Esophagus squamous epithelium (tissue), 5 donors: ENCODE measurements at regions not wholly inside any gene's neighbourhood (a gene's known extent, or its start where the extent isn't known, plus 50 kb on each side); places are given as distances from the start of the nearest gene placed in this dataset.
"Not testable (repeated sequence)": the region's sequence is repeated elsewhere in the genome, so short reads cannot be mapped to it uniquely, and the experiment has no call there.

ENCODE experiments used
- DNase-seq: peaks from one replicate; lab custom pipeline; 2025; lab: John Stamatoyannopoulos, UW
- H3K27ac ChIP-seq, 4 donors: fragments of 200-600 bp; sonication (generic); one replicate each; pipeline ENCODE4 v1.5.1; 2016 to 2019; ENCODE audit warnings: mild to moderate bottlenecking in 1 of 4
- H3K27me3 ChIP-seq, 4 donors: fragments of 200-600 bp; sonication (generic); 1 replicate in 3 of 4; 2 replicates in 1 of 4; pipeline versions ENCODE4 v1.5.1 to v1.6.0; 2017 to 2021; ENCODE audit warnings: antibody characterized with exemption in 1 of 4
- H3K36me3 ChIP-seq, 3 donors: fragments of 200-600 bp; sonication (generic); one replicate each; pipeline ENCODE4 v1.5.1; 2016 to 2019
- H3K4me1 ChIP-seq, 3 donors: fragments of 200-600 bp; sonication (generic); one replicate each; pipeline ENCODE4 v1.5.1; 2017 to 2019
- H3K4me3 ChIP-seq, 4 donors: fragments of 200-600 bp; sonication (generic); 1 replicate in 3 of 4; 2 replicates in 1 of 4; pipeline ENCODE4 v1.5.1; 2016 to 2019; ENCODE audit warnings: mild to moderate bottlenecking in 2 of 4, moderate library complexity in 1 of 4
- H3K9me3 ChIP-seq, 3 donors: fragments of 200-600 bp; sonication (generic); one replicate each; pipeline ENCODE4 v1.5.1; 2016 to 2019
- POLR2A ChIP-seq, 4 donors: fragments of 450-650 bp; IDR thresholded peaks; one replicate each; pipeline ENCODE4 v1.6.1; 2017; ENCODE audit warnings: antibody characterized with exemption in 4 of 4, mild to moderate bottlenecking in 4 of 4, moderate library complexity in 3 of 4
- WGBS, 2 donors: methylation state at CpG; one replicate each; pipeline ENCODE4 v1.1.5; 2018; 5-methylcytosine and 5-hydroxymethylcytosine counted together
- intact Hi-C: fragments of 100-400 bp; cut with DNase I; formaldehyde crosslinking; loops from one replicate; pipeline ENCODE4 v1.15.0; 2022
- TF ChIP-seq, protein P1 (sequence below), 6 experiments: fragments of 450-650 bp in 4 of 6; fragments of 200-600 bp in 2 of 6; sonication (generic) in 2 of 6; IDR thresholded peaks; one replicate each; pipeline ENCODE4 v1.5.1; 2016 to 2019; ENCODE audit warnings: antibody characterized with exemption in 6 of 6, mild to moderate bottlenecking in 4 of 6, moderate library complexity in 4 of 6
- donor health status: DM: yes; HTN: yes; CAD: no.

DNA sequence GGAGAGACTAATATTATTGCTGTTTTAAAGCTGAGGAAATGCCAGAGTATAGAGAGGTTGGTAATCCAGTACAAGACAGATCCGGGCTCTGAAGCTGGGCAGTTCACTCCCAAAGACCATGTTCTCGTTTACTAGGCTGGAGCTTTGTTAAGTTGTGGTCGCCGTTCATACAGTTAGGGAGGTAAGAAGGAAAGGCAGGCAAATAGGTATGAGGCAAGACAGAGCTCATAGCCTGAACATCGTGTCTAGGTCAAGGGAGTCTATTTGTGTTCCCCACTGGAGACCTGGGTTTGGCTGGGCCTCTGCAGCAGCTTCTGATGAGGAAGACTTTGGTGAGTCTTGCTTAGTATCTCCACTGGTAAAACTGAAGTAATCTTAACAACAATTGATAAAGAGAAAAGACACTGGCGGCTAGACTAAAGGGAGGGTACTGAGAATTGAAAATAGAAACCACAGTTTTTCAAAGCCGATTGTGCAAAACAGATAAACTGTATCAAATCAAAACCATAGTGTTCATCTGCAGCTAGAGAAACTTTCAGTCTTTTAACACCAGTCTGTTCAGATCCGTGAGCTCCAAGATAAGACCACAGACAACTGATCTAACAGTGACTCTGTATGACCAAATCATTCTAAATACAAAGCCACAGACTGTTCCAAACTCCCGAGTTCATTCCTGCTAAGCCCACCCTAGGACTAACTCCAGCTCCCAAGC, 217.0 kb upstream of the FAM78B start:
- H3K27ac ChIP-seq, result no peak overlapping the region
- TF ChIP-seq, protein P1, sequence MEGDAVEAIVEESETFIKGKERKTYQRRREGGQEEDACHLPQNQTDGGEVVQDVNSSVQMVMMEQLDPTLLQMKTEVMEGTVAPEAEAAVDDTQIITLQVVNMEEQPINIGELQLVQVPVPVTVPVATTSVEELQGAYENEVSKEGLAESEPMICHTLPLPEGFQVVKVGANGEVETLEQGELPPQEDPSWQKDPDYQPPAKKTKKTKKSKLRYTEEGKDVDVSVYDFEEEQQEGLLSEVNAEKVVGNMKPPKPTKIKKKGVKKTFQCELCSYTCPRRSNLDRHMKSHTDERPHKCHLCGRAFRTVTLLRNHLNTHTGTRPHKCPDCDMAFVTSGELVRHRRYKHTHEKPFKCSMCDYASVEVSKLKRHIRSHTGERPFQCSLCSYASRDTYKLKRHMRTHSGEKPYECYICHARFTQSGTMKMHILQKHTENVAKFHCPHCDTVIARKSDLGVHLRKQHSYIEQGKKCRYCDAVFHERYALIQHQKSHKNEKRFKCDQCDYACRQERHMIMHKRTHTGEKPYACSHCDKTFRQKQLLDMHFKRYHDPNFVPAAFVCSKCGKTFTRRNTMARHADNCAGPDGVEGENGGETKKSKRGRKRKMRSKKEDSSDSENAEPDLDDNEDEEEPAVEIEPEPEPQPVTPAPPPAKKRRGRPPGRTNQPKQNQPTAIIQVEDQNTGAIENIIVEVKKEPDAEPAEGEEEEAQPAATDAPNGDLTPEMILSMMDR (IDR thresholded peaks at IDR 0.05), result no peak
- no peak for TF ChIP-seq POLR2A (IDR thresholded peaks at IDR 0.05)
- no peaks in the 10 kb centered on the region for H3K4me1 ChIP-seq
- 55 to 57% methylated on average over 9 of the region's 9 CpGs for WGBS, 2 donors
- no peak for DNase-seq
- no peaks in the 10 kb centered on the region for H3K36me3 ChIP-seq
- intact Hi-C loops, result no loop called here
- H3K4me3 ChIP-seq, result no peak overlapping the region
- no peaks in the 10 kb centered on the region for H3K27me3 ChIP-seq
- H3K9me3 ChIP-seq, result no peaks in the 10 kb centered on the region

DNA sequence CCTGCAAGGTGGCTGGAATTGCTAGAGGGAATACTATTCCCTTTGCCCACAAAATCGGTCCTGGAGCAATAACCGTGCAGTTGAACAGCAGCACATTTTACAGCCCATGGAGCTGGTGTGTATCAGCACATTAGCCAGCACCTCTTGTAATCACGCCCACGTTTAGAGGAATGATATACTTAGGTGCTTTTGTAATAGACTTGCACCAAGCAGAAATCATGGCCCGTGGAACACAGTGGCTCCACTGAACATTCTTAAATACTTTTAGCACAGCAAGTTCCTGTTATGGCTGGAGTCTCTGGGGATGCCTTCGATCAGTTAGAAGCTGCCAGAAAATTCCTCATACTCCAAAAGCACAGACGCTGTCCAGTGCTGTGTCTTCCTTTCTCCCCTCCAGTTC, 218.1 kb upstream of the FAM78B start:
- H3K36me3 ChIP-seq, result no peaks in the 10 kb centered on the region
- 52 to 68% methylated on average over 5 to 7 of the region's 7 CpGs for WGBS, 2 donors
- no peaks in the 10 kb centered on the region for H3K9me3 ChIP-seq
- DNase-seq, result no peak
- TF ChIP-seq, protein P1 (IDR thresholded peaks at IDR 0.05), result no peak
- TF ChIP-seq POLR2A (IDR thresholded peaks at IDR 0.05), result no peak
- intact Hi-C loops, result no loop called here
- H3K4me3 ChIP-seq, result no peak overlapping the region
- no peak overlapping the region for H3K27ac ChIP-seq
- no peaks in the 10 kb centered on the region for H3K27me3 ChIP-seq
- H3K4me1 ChIP-seq, result no peaks in the 10 kb centered on the region

DNA sequence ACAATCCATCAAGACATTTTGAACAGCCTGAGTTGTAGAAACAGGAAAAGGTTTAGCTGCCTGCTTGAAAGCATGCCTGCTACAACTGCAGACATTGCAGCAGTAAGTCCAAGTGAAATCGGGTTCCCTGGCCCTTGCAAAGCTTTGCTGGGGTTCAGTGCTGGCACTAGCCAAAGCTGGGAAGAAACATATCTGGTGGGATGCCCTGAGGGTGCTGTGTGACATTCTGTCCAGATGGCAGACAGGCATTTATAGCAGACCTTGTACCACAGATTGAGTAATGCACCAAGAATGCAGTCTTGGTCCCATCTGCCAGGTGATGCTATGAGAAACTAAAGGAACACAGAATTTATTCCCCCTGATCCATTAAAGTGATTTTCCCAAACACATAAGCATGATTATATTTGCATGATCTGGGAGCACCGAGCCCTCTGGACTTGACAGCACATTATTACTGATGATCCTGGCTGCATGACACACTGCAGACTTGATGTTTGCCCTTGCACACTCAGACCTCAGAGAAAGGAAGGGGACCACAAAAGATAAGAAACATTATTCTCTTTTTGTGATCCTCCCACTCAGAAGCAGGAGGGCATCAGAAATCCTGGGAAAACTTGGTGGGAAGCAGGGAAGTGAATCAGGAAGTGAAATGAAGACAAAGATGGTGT, 223.7 kb upstream of the FAM78B start:
- H3K4me1 ChIP-seq, result no peaks in the 10 kb centered on the region
- WGBS, 2 donors, result 26 to 40% methylated on average over 2 of the region's 2 CpGs
- H3K9me3 ChIP-seq, result no peaks in the 10 kb centered on the region
- no peak overlapping the region for H3K27ac ChIP-seq
- H3K4me3 ChIP-seq, result no peak overlapping the region
- TF ChIP-seq POLR2A (IDR thresholded peaks at IDR 0.05), result no peak
- TF ChIP-seq, protein P1 (IDR thresholded peaks at IDR 0.05), result no peak
- DNase-seq, result no peak
- H3K36me3 ChIP-seq, result no peaks in the 10 kb centered on the region
- no peaks in the 10 kb centered on the region for H3K27me3 ChIP-seq
- intact Hi-C loops, result no loop called here

DNA sequence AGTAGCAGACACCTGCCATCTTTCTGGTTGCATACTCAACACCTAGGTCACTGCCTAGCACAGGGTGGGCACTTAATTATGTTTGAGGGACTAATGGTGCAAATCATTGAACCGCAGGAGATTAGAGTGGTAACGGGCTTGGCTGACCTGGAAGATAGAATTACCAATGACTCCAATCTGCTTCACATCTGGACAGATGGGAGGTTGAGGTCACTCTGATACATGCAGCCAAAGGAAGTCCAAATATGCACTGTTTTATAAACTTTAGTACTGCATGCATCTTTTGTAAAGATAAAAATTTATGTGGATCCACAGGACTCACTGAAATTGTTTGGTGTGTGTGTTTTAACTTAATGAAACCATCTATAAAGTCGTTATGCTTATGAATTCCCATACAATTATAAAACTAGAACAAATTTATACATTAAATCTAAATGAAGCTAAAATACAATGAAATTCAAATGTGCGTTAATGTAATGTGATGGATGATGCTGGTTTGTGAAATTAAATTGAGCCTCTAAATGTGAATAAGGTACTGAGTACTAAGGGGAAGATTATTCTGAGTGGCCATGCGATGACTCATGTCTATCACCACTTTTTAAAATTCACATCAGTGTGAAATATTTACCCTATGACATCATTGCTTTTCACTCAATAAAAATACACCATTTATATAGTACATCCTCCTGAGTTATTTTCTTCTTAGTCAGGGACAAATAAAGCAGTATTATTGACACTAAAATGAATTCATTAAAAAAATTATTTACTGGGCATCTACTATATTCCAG, 224.7 kb upstream of the FAM78B start:
- TF ChIP-seq, protein P1 (IDR thresholded peaks at IDR 0.05), result no peak
- no peak for TF ChIP-seq POLR2A (IDR thresholded peaks at IDR 0.05)
- Histone ChIP-seq H3K4me3 (no peak overlapping the region), H3K36me3 (no peaks in the 10 kb centered on the region), H3K9me3 (no peaks in the 10 kb centered on the region), H3K27ac (no peak overlapping the region), H3K27me3 (no peaks in the 10 kb centered on the region), H3K4me1 (no peaks in the 10 kb centered on the region)
- 68 to 76% methylated on average over 5 of the region's 5 CpGs for WGBS, 2 donors
- intact Hi-C loops, result no loop called here
- DNase-seq, result no peak

DNA sequence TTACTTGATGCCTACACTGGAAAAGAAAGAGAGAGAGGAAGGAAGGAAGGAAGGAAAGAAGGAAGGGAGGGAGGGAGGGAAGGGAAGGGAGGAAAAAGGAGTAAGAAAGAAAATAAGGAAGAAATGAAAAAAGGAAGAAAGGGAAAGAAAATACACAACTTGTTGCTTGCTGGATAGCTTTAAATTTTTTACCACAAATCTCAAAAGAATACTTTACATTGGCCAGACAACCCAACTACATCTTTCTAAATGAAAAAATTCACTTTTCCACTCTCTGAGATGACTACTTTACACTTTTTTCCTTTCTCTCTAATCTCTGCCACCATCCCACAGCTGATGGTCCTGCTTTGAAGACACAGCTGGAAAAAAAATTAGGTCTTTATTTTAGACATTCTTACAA, 228.9 kb upstream of the FAM78B start:
- no peak for TF ChIP-seq POLR2A (IDR thresholded peaks at IDR 0.05)
- TF ChIP-seq, protein P1 (IDR thresholded peaks at IDR 0.05), result no peak
- no peak overlapping the region for H3K27ac ChIP-seq
- H3K4me1 ChIP-seq, result no peaks in the 10 kb centered on the region
- no peak for DNase-seq
- H3K4me3 ChIP-seq, result no peak overlapping the region
- intact Hi-C loops, result no loop called here
- no peaks in the 10 kb centered on the region for H3K36me3 ChIP-seq
- no peaks in the 10 kb centered on the region for H3K27me3 ChIP-seq
- H3K9me3 ChIP-seq, result no peaks in the 10 kb centered on the region

DNA sequence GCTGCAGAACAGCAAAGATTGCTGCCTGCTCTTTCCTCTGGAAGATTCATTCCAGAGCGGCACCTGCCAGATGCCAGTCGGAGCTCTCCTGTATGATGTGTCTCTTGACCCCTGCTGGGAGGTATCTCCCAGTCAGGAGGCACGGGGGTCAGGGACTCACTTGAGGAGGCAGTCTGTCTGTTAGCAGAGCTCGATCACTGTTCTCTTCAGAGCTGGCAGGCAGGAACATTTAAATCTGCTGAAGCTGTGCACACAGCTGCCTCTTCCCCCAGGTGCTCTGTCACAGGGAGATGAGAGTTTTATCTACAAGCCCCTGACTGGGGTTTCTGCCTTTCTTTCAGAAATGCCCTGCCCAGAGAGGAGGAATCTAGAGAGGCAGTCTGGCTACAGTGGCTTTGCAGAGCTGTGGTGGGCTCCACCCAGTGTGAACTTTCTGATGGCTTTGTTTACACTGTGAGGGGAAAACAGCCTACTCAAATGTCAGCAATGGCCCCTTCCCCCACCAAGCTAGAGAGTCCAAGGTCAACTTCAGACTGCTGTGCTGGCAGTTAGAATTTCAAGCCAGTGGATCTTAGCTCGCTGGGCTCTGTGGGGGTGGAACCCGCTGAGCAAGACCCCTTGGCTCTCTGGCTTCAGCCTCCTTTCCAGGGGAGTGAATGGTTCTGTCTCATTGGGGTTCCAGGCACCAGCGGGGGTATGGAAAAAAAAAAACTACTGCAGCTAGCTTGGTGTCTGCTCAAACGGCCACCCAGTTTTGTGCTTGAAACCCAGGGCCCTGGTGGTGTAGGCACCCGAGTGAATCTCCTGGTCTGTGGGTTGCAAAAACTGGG, 242.7 kb upstream of the FAM78B start:
- H3K4me3 ChIP-seq, DNase-seq, intact Hi-C loops, H3K27me3 ChIP-seq, H3K4me1 ChIP-seq, H3K36me3 ChIP-seq, H3K27ac ChIP-seq: not testable (repeated sequence)
- H3K9me3 ChIP-seq, result peaks cover 0 to 15% (median 0%) of the 10 kb centered on the region in 3 donors
- 42 to 73% methylated on average over 3 to 4 of the region's 9 CpGs for WGBS, 2 donors
